Panc1 (cell line): ENCODE measurements at regions not wholly inside any gene's neighbourhood (a gene's known extent, or its start where the extent isn't known, plus 50 kb on each side); places are given as distances from the start of the nearest gene placed in this dataset.

ENCODE experiments used
- ATAC-seq: fragments of 200-7000 bp; cut with Tn5 transposase; 2 replicates; pipeline ENCODE4 v1.9.1; 2020; ENCODE audit warnings: mild to moderate bottlenecking, moderate library complexity
- BruUV-seq: library from RNA; stranded (reverse); fragments of 400-500 nt; replicated peaks from 2 replicates; lab custom pipeline; 2021; lab: Mats Ljungman, UMichigan
- CTCF ChIA-PET: fragments of 300-600 bp; sonication (Branson Sonifier 250); formaldehyde crosslinking; loops from one replicate; lab custom pipeline; 2022; ENCODE audit warnings: antibody characterized with exemption; lab: Charles Lee
- POLR2A ChIA-PET: fragments of 300-600 bp; sonication (Branson Sonifier 250); formaldehyde crosslinking; loops from one replicate; lab custom pipeline; 2022; ENCODE audit warnings: antibody characterized with exemption; lab: Charles Lee
- DNase-seq: peaks from one replicate; pipeline ENCODE4 v3.0.0-alpha.2; 2010; ENCODE audit warnings: low read depth, low spot score
- H3K27ac ChIP-seq: 2 replicates; pipeline ENCODE4 v1.5.1; 2011; ENCODE audit warnings: mild to moderate bottlenecking, low read length, inconsistent platforms
- H3K27me3 ChIP-seq: fragments of 200-500 bp; sonication (Bioruptor generic); 2 replicates; pipeline ENCODE4 v1.6.0; 2014; ENCODE audit warnings: low read length, inconsistent platforms; ENCODE audit not compliant: control insufficient read depth, insufficient read depth
- H3K36me3 ChIP-seq: fragments of 200-500 bp; sonication (Bioruptor generic); 2 replicates; pipeline ENCODE4 v1.5.1; 2014; ENCODE audit warnings: inconsistent platforms, mild to moderate bottlenecking, low read length, moderate library complexity; ENCODE audit not compliant: control insufficient read depth, insufficient read depth
- H3K4me1 ChIP-seq: 2 replicates; pipeline ENCODE4 v1.5.1; 2011; ENCODE audit warnings: inconsistent platforms, mild to moderate bottlenecking, low read length, moderate library complexity; ENCODE audit not compliant: control insufficient read depth, insufficient read depth
- H3K4me3 ChIP-seq, 2 experiments: 2 replicates each; pipeline ENCODE4 v1.5.1; 2011 to 2012; ENCODE audit warnings: low read depth in 2 of 2, low read length in 2 of 2, mild to moderate bottlenecking in 2 of 2, inconsistent platforms in 1 of 2, moderate library complexity in 1 of 2
- H3K9me3 ChIP-seq: fragments of 200-500 bp; sonication (Bioruptor generic); 2 replicates; pipeline ENCODE4 v1.5.1; 2014; ENCODE audit warnings: low read depth, mild to moderate bottlenecking, inconsistent platforms, low read length, moderate library complexity; ENCODE audit not compliant: control insufficient read depth, insufficient read depth
- CTCF ChIP-seq: fragments of 450-650 bp; IDR thresholded peaks from 2 replicates; pipeline ENCODE4 v1.5.1; 2017; ENCODE audit warnings: mild to moderate bottlenecking
- POLR2AphosphoS5 ChIP-seq: IDR thresholded peaks from 2 replicates; pipeline ENCODE4 v1.6.1; 2012; ENCODE audit warnings: mild to moderate bottlenecking, low read depth, low read length, moderate library complexity
- REST ChIP-seq, 2 experiments: IDR thresholded peaks; 2 replicates each; pipeline ENCODE4 v1.6.1; 2011 to 2012; ENCODE audit warnings: low read depth in 2 of 2, control low read depth in 1 of 2, low read length in 1 of 2, mild to moderate bottlenecking in 1 of 2, moderate library complexity in 1 of 2; ENCODE audit not compliant: insufficient read depth in 1 of 2
- SIN3A ChIP-seq: IDR thresholded peaks from 2 replicates; pipeline ENCODE4 v1.6.1; 2012; ENCODE audit warnings: low read depth, mild to moderate bottlenecking, low read length, moderate library complexity, borderline replicate concordance; ENCODE audit not compliant: insufficient read depth
- TCF7L2 ChIP-seq: IDR thresholded peaks from 2 replicates; pipeline ENCODE4 v1.6.1; 2011; ENCODE audit warnings: mild to moderate bottlenecking, low read depth, low read length, inconsistent platforms
- in situ Hi-C: cut with HindIII; loops from 2 replicates; pipeline ENCODE4 v1.10.0; 2016; ENCODE audit warnings: low sequenced_read_pairs, low pct_unique_long_range_greater_than_20kb
- intact Hi-C: fragments of 100-400 bp; cut with micrococcal nuclease; formaldehyde crosslinking; loops from one replicate; pipeline ENCODE4 v1.10.0; 2022; ENCODE audit not compliant: unreplicated experiment

- ChIA-PET CTCF (interaction anchor here (0.6 kb wide), 1 partner anchor 100 kb away, joined by 8 read pairs; no protein-coding TSS in a partner anchor), POLR2A (no interaction called here)
- BruUV-seq = no TSS peak
- DNase-seq = no peak
- Histone ChIP-seq H3K4me3 (no peak overlapping the region), H3K27me3 (no peaks in the 10 kb centered on the region), H3K27ac (no peak overlapping the region), H3K9me3 (no peaks in the 10 kb centered on the region), H3K36me3 (no peaks in the 10 kb centered on the region), H3K4me1 (0 out of 2 replicates have a peak, but pooled peaks cover 3% of the 10 kb centered on the region)
- no peak for TF ChIP-seq CTCF
- TF ChIP-seq SIN3A = no peak
- TF ChIP-seq TCF7L2 = no peak
- ATAC-seq = no peak
- in situ Hi-C loops = no loop called here
- intact Hi-C loops = no loop called here
Measured at GRCh38 chr7:131152766-131153165, 174.9 kb upstream of the MKLN1 start.

- DNase-seq (no peak), ATAC-seq (no peak)
- Histone ChIP-seq H3K27me3 (no peaks in the 10 kb centered on the region), H3K4me1 (peaks cover 4% of the 10 kb centered on the region; the same call in 1 of the 2 replicates), H3K27ac (no peak overlapping the region), H3K4me3 (no peak overlapping the region), H3K36me3 (no peaks in the 10 kb centered on the region), H3K9me3 (no peaks in the 10 kb centered on the region)
- intact Hi-C loops = no loop called here
- no TSS peak for BruUV-seq
- POLR2A ChIA-PET = no interaction called here
- TF ChIP-seq POLR2AphosphoS5 (no peak), CTCF (no peak), TCF7L2 (no peak), SIN3A (no peak), REST (IDR thresholded peaks at IDR 0.05; ENCODE audit: insufficient read depth in 1 of 2, low read depth in 2 of 2, low read length in 1 of 2) (no peak)
- in situ Hi-C loops = no loop called here
- CTCF ChIA-PET = no interaction called here
Measured at GRCh38 chr7:131154380-131154779, 173.3 kb upstream of the MKLN1 start.
